ENCODE measurements at regions not wholly inside any gene's neighbourhood (a gene's known extent, or its start where the extent isn't known, plus 50 kb on each side); places are given as distances from the start of the nearest gene placed in this dataset.

- TF ChIP-seq EZH2 (IDR thresholded peaks at IDR 0.05; ENCODE audit: borderline replicate concordance, low read length) (no peak), CTCF (IDR thresholded peaks at IDR 0.05; ENCODE audit: low read length) (no peak)
Measured at GRCh38 chr10:83886871-83887270, 252.4 kb upstream of the GHITM start.

Measured in OCI-LY1 (cell line).